Smooth muscle cell (in vitro differentiated cells): ENCODE measurements at regions not wholly inside any gene's neighbourhood (a gene's known extent, or its start where the extent isn't known, plus 50 kb on each side); places are given as distances from the start of the nearest gene placed in this dataset.

Experiments
- DNase-seq: peaks from one replicate; lab custom pipeline; 2025; ENCODE audit not compliant: unreplicated experiment; lab: John Stamatoyannopoulos, UW
- H2AFZ ChIP-seq: fragments of 200-600 bp; sonication (generic); 2 replicates; pipeline ENCODE4 v1.6.0; 2016; ENCODE audit warnings: antibody characterized with exemption, low read depth, mild to moderate bottlenecking
- H3F3A ChIP-seq: fragments of 200-600 bp; sonication (generic); 2 replicates; pipeline ENCODE4 v1.6.0; 2017; ENCODE audit warnings: antibody characterized with exemption, low read depth
- H3K27ac ChIP-seq: fragments of 200-600 bp; sonication (generic); 2 replicates; pipeline ENCODE4 v1.5.1; 2016; ENCODE audit warnings: low read depth, mild to moderate bottlenecking
- H3K27me3 ChIP-seq: fragments of 200-600 bp; sonication (generic); 2 replicates; pipeline ENCODE4 v1.6.1; 2016; ENCODE audit warnings: low read depth, mild to moderate bottlenecking
- H3K36me3 ChIP-seq: fragments of 200-600 bp; sonication (generic); 2 replicates; pipeline ENCODE4 v1.5.1; 2016; ENCODE audit warnings: low read depth
- H3K4me1 ChIP-seq: fragments of 200-600 bp; sonication (generic); 2 replicates; pipeline ENCODE4 v1.5.1; 2016; ENCODE audit warnings: low read depth
- H3K4me2 ChIP-seq: fragments of 200-600 bp; sonication (generic); 2 replicates; pipeline ENCODE4 v1.6.0; 2016; ENCODE audit warnings: mild to moderate bottlenecking
- H3K4me3 ChIP-seq: fragments of 200-600 bp; sonication (generic); 2 replicates; pipeline ENCODE4 v1.5.1; 2016; ENCODE audit warnings: mild to moderate bottlenecking
- H3K79me2 ChIP-seq: fragments of 200-600 bp; sonication (generic); 2 replicates; pipeline ENCODE4 v1.6.0; 2016; ENCODE audit warnings: low read depth, mild to moderate bottlenecking
- H3K9ac ChIP-seq: fragments of 200-600 bp; sonication (generic); 2 replicates; pipeline ENCODE4 v1.6.0; 2016; ENCODE audit warnings: low read depth
- H3K9me3 ChIP-seq: fragments of 200-600 bp; sonication (generic); replicated peaks from 2 replicates; pipeline ENCODE4 v1.5.1; 2016; ENCODE audit warnings: low read depth
- H4K20me1 ChIP-seq: fragments of 200-600 bp; sonication (generic); 2 replicates; pipeline ENCODE4 v1.6.0; 2016; ENCODE audit warnings: low read depth
- WGBS: methylation state at CpG from one replicate; pipeline ENCODE4 v1.1.7; 2016; ENCODE audit warnings: low lambda C conversion rate; 5-methylcytosine and 5-hydroxymethylcytosine counted together
- TF ChIP-seq, protein P1 (sequence below): fragments of 200-600 bp; sonication (generic); IDR thresholded peaks from 2 replicates; pipeline ENCODE4 v1.5.1; 2017; ENCODE audit warnings: borderline replicate concordance, mild to moderate bottlenecking, antibody characterized with exemption; ENCODE audit not compliant: insufficient read depth, poor library complexity, severe bottlenecking

DNA sequence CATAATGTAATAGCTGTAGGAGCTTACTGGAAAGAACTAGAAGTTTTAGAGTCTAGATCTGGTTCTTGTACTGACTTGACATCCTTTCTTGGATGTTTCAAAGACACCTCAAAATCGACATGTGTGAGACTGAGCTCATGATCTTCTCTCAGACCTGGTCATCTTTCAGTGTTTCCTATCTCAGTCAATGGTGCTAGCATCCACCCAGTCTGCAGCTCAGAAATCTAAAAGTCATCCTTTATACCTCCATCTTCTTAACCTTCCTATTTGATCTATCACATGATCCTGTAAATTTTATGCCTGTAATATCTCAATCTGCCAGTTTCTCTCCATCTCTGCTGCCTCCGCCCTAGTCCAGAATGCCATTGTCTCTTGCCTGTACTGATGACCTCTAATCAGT lies 301.9 kb upstream of the PITX2 start:
- TF ChIP-seq, protein P1, sequence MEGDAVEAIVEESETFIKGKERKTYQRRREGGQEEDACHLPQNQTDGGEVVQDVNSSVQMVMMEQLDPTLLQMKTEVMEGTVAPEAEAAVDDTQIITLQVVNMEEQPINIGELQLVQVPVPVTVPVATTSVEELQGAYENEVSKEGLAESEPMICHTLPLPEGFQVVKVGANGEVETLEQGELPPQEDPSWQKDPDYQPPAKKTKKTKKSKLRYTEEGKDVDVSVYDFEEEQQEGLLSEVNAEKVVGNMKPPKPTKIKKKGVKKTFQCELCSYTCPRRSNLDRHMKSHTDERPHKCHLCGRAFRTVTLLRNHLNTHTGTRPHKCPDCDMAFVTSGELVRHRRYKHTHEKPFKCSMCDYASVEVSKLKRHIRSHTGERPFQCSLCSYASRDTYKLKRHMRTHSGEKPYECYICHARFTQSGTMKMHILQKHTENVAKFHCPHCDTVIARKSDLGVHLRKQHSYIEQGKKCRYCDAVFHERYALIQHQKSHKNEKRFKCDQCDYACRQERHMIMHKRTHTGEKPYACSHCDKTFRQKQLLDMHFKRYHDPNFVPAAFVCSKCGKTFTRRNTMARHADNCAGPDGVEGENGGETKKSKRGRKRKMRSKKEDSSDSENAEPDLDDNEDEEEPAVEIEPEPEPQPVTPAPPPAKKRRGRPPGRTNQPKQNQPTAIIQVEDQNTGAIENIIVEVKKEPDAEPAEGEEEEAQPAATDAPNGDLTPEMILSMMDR: no peak
- Histone ChIP-seq H3K4me3 (no peak overlapping the region), H3K9ac (no peak overlapping the region), H2AFZ (peak overlapping the region; percentile 18), H3K36me3 (no peaks in the 10 kb centered on the region), H3K9me3 (no peaks in the 10 kb centered on the region), H3K4me1 (no peaks in the 10 kb centered on the region), H3K79me2 (no peaks in the 10 kb centered on the region), H4K20me1 (no peaks in the 10 kb centered on the region), H3K27me3 (no peaks in the 10 kb centered on the region), H3K27ac (no peak overlapping the region), H3K4me2 (no peak overlapping the region), H3F3A (peaks cover 7% of the 10 kb centered on the region)
- 54% methylated on average over 2 of the region's 2 CpGs for WGBS
- no peak for DNase-seq

DNA sequence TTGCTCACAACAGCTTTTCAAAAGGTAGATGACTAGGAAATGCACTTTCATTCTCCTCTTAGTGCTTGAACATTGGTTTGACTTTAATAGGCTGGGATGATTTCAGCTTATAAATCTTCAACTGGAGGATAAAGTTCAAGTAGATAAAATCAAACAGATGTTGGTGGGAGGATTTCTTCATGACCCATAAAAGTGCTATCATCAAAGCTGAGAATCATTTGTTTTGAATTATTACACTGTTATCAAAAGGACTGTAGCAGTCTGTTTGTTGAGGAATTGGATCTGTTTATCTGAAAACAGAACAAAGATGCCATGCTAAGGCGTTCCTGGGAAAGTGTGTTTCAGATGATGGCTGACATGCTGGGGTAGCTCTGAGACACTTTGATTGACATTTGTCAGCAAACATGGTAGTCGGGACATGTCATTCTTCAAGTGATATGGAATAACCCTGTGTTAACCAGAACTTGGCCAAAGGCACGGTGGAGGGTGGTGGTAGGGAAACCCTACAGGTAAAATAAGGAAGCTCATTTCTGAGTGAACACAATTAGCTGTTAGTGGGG lies 304.0 kb upstream of the PITX2 start:
- WGBS: 33% methylated on average over 3 of the region's 3 CpGs
- H3K79me2 ChIP-seq: peaks cover 3% of the 10 kb centered on the region
- H3K4me2 ChIP-seq: peak overlapping the region; percentile 75
- TF ChIP-seq, protein P1: no peak
- H3K4me3 ChIP-seq: peak overlapping the region; percentile 17
- peak overlapping the region; percentile 55 for H3K27ac ChIP-seq
- no peaks in the 10 kb centered on the region for H3K27me3 ChIP-seq
- no peaks in the 10 kb centered on the region for H3K4me1 ChIP-seq
- no peak for DNase-seq
- H2AFZ ChIP-seq: peak overlapping the region; percentile 85
- no peaks in the 10 kb centered on the region for H3K36me3 ChIP-seq
- H4K20me1 ChIP-seq: no peaks in the 10 kb centered on the region
- no peaks in the 10 kb centered on the region for H3K9me3 ChIP-seq
- peaks cover 7% of the 10 kb centered on the region for H3F3A ChIP-seq
- no peak overlapping the region for H3K9ac ChIP-seq

DNA sequence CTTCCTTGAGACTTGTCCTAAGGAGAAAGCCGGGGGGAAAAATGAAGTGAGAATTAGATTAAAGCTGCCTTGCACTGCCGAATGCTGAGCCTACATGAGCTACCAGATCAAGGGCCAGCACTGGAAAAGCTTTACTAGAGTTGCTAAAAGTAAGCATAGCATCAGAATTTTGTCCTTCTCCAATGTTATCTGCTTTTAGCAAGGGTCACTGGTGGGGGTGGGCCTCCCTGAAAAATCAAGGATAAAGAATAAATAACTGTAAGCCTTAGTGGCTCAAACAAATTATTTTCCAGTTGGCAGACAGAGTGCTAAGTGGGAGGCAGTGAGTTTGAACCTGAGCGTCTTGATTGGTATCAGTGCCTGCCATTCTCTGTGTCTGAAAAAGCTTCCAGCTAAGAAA lies 310.5 kb upstream of the PITX2 start:
- TF ChIP-seq, protein P1: no peak
- peaks cover 3% of the 10 kb centered on the region for H3K79me2 ChIP-seq
- H3K27me3 ChIP-seq: no peaks in the 10 kb centered on the region
- H3K4me1 ChIP-seq: no peaks in the 10 kb centered on the region
- H3K36me3 ChIP-seq: no peaks in the 10 kb centered on the region
- no peak overlapping the region for H3K27ac ChIP-seq
- H3K4me2 ChIP-seq: peak overlapping the region; percentile 16
- H3K9ac ChIP-seq: no peak overlapping the region
- DNase-seq: no peak
- H3K4me3 ChIP-seq: no peak overlapping the region
- no peaks in the 10 kb centered on the region for H4K20me1 ChIP-seq
- 31% methylated on average over 3 of the region's 3 CpGs for WGBS
- no peaks in the 10 kb centered on the region for H3K9me3 ChIP-seq
- H3F3A ChIP-seq: no peaks in the 10 kb centered on the region
- peak overlapping the region; percentile 69 for H2AFZ ChIP-seq

DNA sequence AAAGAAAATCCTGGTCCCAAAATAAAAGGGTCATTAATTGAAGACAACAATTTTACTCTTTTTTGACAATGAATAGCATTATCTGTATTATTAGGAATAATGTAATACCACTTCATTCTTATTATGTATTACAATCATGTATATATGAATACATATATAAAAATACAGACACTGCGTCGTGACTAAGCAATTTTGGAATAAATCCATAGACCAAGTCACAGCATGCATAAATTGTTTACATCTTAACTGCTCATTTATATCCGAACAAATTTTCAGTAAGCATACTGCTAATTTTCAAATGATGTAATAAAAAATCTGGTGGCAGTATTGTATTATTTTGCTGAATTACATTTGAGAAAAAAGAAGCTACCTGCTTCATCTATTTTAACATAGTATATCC lies 321.6 kb upstream of the PITX2 start:
- Histone ChIP-seq H3K27me3 (no peaks in the 10 kb centered on the region), H3K9me3 (no peaks in the 10 kb centered on the region), H3K27ac (no peak overlapping the region), H3K4me3 (no peak overlapping the region), H3K36me3 (no peaks in the 10 kb centered on the region), H3K4me1 (peaks cover 6% of the 10 kb centered on the region), H4K20me1 (no peaks in the 10 kb centered on the region), H3K9ac (no peak overlapping the region), H3F3A (no peaks in the 10 kb centered on the region), H2AFZ (no peak overlapping the region), H3K4me2 (no peak overlapping the region), H3K79me2 (peaks cover 9% of the 10 kb centered on the region)
- no peak for DNase-seq
- 92% methylated on average over 3 of the region's 3 CpGs for WGBS
- TF ChIP-seq, protein P1: no peak
